ENCODE measurements at regions not wholly inside any gene's neighbourhood (a gene's known extent, or its start where the extent isn't known, plus 50 kb on each side); places are given as distances from the start of the nearest gene placed in this dataset.

DNA sequence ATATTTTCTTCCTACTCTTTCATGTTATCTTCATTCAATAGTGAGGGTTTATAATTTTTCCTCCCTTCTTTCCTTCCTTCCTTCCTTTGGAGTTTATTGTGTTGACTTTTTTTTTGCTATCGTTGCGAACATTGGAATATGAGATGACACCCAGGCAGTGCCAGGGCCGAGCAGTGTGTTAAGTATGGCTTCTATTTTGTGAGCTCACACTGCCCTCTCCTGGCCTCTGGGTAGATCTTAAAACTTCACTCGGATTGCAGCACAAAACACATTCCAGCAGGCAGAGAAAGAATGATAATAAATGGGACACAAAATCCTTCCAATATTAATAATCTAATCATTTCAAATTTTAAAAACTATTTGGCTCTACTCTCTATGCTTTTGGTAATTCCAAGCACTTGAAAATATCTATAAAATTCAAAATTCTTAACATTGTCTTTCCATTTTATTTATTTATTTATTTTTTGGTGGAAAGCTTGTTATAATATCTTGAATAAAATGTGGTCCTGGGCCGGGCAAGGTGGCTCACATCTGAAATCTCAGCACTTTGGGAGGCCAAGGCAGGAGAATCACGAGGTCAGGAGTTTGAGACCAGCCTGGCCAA lies 147.4 kb upstream of the OLIG3 start:
- no peak for TF ChIP-seq EZH2phosphoT487 (IDR thresholded peaks at IDR 0.05; ENCODE audit: low read length)
- TF ChIP-seq EZH2 (optimal IDR thresholded peaks at IDR 0.05; ENCODE audit: low read depth, low read length) = no peak
